GM18858 (cell line): ENCODE measurements at regions not wholly inside any gene's neighbourhood (a gene's known extent, or its start where the extent isn't known, plus 50 kb on each side); places are given as distances from the start of the nearest gene placed in this dataset.
A peak's percentile ranks its signal among the peaks of the same experiment; 100 is the strongest.

Experiments
- ATAC-seq: cut with Tn5 transposase; IDR thresholded peaks from one replicate; pipeline ENCODE4 v1.9.1; 2021; ENCODE audit not compliant: unreplicated experiment

DNA sequence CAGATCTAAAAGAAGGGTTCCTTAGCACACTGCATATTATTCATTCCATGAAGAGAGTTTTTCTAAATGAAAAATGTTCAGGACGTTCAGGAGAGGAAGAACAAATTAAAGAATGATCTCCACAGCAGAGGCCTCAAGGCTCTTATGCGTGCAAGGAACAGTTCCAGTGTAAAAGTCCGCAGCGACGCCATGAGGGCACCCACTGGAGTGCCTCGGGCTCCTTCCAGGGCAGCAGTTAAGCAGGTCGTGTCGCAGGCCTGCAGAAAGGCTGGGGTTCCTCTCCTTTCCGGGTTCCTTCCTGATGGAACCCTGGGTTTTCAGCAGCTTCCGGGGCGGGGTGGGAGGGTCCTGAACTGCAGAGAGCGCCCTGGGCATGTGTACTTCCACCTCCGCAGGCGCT, 87.1 kb upstream of the SELENOP start:
- ATAC-seq: no peak

- ATAC-seq: no peak
These were observed 84.8 kb upstream of the SELENOP start for GRCh38 chr5:42896523-42896922.

DNA sequence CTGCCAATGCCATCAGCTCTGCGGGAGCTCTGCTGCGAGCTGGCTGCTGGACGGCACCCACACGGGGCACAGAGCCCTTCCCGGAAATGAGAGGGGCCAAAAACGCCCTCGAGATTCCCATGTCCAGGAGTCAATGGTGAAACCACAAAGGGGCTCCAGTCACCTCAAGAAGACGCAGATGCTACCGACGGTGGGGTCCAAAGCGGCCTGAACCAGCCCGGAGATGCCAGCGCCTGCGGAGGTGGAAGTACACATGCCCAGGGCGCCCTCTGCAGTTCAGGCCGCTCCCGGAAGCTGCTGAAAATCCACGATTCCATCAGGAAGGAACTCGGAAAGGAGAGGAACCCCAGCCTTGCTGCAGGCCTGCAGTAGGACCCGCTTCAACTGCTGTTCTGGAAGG, 82.4 kb upstream of the SELENOP start:
- no peak for ATAC-seq

DNA sequence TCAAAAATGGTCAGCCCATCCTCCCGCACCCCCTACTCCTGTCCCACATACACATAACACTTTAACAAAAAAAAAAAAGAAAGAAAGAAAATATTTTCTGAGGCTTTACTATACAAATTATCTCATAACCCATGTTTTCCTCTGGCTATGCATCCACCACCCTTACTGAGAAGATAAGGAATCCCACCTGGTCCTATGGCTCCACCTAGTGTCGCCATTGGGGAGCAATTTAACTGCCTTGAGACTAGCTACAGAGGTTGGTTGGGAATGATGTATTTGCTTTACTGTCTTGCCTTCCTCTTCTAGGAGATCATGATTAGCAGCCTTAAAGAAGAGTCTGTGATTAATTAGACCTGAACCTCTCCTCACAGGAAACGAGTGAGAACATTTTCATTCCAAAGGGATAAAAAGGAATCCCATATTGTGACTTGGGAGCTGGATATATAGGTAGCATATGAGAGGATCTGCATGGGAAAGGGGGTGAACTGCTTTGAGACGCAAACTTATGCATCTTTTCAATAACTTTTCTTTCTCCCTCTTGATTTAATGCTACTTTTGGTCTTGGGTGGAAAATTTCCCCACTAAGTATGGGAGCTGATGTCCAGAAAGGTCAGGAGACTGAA, 77.7 kb upstream of the SELENOP start:
- ATAC-seq: peak; percentile 94

- ATAC-seq: no peak
These were observed 77.1 kb upstream of the SELENOP start for GRCh38 chr5:42888771-42889170.

GRCh38 chr5:42887575-42887974, 75.9 kb upstream of the SELENOP start:
- no peak for ATAC-seq

- ATAC-seq: no peak
These were observed 75.4 kb upstream of the SELENOP start for GRCh38 chr5:42887097-42887496.

DNA sequence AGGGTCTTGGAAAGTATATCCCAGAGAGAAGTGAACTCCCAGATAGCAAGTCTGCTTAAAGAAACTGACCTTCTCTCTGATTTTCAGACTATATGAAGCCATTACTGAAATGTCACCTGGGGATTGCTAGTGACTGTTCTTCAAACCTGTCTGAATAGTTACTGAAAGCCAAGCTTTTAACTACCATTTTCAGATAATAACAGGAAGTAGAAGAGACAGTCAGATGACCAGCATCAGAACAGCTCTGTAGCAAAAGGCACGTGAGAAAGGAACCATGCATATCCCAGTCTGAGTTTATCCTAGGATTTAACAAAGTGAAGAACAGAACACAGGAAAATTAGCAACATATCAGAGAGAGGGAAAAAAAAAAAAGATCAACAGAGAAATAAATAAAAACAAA, 74.9 kb upstream of the SELENOP start:
- ATAC-seq: no peak

DNA sequence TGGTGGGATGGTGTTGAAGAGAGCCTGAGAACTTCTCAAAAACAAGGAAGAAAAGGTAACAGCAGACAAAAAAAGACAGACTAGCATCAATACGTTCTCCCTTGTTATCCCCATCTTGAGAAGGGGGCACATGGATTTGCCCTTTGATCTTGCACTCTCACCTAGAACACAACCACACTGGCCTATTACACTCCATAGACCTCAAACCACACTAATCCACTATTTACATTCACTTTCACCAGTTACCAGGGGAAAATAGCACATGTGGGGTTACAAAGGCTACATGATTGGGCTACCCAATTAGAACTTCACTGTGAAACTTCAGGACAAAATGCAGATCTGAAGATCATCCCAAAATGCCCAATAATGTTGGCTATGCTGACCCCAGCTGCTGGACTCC, 72.6 kb upstream of the SELENOP start:
- no peak for ATAC-seq

GRCh38 chr5:42881416-42882117, 69.9 kb upstream of the SELENOP start:
- ATAC-seq: no peak

- ATAC-seq: no peak
These were observed 68.9 kb upstream of the SELENOP start for GRCh38 chr5:42880496-42881150.

DNA sequence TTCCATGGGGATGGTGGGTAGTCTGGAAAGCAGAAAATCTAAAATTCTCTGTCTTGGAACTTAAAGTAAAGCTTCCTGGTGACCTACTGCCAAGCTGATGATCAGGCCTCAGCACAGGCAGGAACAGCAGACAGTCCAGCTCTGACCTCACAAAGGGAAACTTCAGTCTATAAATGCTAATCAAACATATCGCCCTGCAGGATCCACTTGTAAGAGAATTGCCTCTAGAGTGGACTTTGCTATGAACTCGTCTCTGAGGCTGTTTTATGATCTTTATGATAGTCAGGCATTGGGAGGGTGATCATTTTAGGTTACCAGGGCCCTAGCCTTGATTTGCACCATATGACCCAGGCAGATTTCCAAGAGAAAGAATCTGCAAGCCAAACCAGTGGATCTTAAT, 67.6 kb upstream of the SELENOP start:
- no peak for ATAC-seq

- ATAC-seq: no peak
These were observed 66.9 kb upstream of the SELENOP start for GRCh38 chr5:42878550-42878949.

DNA sequence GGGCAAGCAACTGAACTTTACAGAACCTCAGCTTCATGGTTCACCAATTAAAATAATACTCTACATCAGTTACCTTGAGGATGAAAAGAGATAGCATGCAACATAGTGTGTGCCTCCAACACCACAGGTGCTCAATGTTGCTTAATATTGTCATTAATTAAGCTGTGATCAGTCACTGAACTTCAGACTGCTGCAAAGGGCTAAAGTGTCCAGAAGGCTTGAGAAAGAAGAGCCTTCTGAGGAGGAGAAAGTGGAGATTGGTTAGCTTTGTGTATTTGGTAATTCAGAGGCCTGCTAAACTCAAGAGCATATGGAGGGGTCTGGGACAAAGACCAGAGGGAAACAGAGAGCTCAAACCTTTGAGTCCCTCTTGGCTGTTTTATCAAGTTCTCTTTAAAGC, 66.3 kb upstream of the SELENOP start:
- no peak for ATAC-seq

DNA sequence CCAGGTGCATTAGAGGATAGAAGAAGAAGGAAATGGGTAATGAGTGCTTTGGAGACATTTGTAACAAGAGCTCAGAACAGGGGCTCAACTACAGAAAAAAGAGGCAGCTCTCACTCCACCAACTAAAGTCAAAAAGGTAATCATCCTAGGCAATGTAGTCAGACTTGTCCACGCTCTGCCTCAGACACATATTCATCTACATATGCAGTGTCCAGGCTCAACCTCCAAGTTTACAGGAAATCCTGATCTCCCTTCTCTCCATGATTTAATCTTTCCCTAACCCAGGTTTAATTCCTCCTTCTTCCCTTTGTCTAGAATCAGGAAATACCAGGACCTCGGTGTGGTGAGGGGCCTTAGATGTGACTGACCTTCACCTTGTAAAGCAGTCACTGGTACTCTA, 65.7 kb upstream of the SELENOP start:
- ATAC-seq: no peak

DNA sequence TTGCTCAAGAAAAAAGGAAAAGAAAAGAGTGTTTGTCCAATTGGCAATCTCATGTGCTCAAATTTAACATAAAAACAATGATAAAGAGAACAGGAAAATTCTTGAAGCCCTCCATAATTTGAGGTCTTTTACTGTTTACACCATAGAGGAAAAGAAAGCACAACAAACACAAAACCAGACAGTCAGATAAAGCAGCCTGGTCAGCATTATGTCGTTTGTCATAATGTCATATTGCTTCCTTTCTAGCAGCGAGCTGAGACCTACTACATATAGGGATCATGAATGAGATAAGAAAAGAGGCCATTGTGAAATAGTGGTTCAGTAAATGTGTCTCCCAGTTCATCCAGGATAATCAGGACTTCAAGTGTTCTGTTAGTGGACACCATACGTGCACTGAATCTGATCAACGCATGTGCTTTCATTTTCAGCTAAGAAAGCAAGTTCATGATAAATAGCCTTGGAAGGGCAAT, 64.7 kb upstream of the SELENOP start:
- no peak for ATAC-seq

- no peak for ATAC-seq
These were observed 64.2 kb upstream of the SELENOP start for GRCh38 chr5:42875785-42876374.

GRCh38 chr5:42875211-42875610, 63.5 kb upstream of the SELENOP start:
- no peak for ATAC-seq

GRCh38 chr5:42874621-42875198, 63.0 kb upstream of the SELENOP start:
- no peak for ATAC-seq

GRCh38 chr5:42872865-42873264, 61.2 kb upstream of the SELENOP start:
- ATAC-seq: no peak

GRCh38 chr5:42870882-42871418, 59.3 kb upstream of the SELENOP start:
- no peak for ATAC-seq
